GM23338 (cell line): ENCODE measurements at regions not wholly inside any gene's neighbourhood (a gene's known extent, or its start where the extent isn't known, plus 50 kb on each side); places are given as distances from the start of the nearest gene placed in this dataset.

Experiments
- ATAC-seq: fragments of 200-7000 bp; cut with Tn5 transposase; 3 replicates; pipeline ENCODE4 v1.9.1; 2020
- DNase-seq: peaks from one replicate; pipeline ENCODE4 v3.0.0-alpha.2; 2015; ENCODE audit warnings: low spot score
- H2AFZ ChIP-seq: fragments of 200-600 bp; sonication (generic); 2 replicates; pipeline ENCODE4 v1.8.0; 2016; ENCODE audit warnings: antibody characterized with exemption, mild to moderate bottlenecking, moderate library complexity
- H3F3A ChIP-seq: fragments of 200-600 bp; sonication (generic); replicated peaks from 2 replicates; pipeline ENCODE4 v1.8.0; 2017; ENCODE audit warnings: antibody characterized with exemption, mixed run types, low read depth
- H3K27ac ChIP-seq: fragments of 200-600 bp; sonication (generic); 2 replicates; pipeline ENCODE4 v1.6.1; 2016; ENCODE audit warnings: low read depth
- H3K27me3 ChIP-seq: fragments of 200-600 bp; sonication (generic); 2 replicates; pipeline ENCODE4 v1.8.0; 2016; ENCODE audit warnings: mild to moderate bottlenecking, mixed run types, moderate library complexity; ENCODE audit not compliant: insufficient read depth
- H3K36me3 ChIP-seq: fragments of 200-600 bp; sonication (generic); 2 replicates; pipeline ENCODE4 v1.8.0; 2016; ENCODE audit warnings: mild to moderate bottlenecking; ENCODE audit not compliant: insufficient read depth
- H3K4me1 ChIP-seq: fragments of 200-600 bp; sonication (generic); 2 replicates; pipeline ENCODE4 v1.8.0; 2016; ENCODE audit warnings: mild to moderate bottlenecking, moderate library complexity; ENCODE audit not compliant: insufficient read depth
- H3K4me2 ChIP-seq: fragments of 200-600 bp; sonication (generic); 2 replicates; pipeline ENCODE4 v1.7.1; 2017; ENCODE audit warnings: mixed run types
- H3K4me3 ChIP-seq: fragments of 200-600 bp; sonication (generic); 2 replicates; pipeline ENCODE4 v1.6.1; 2016; ENCODE audit warnings: mixed run types
- H3K79me2 ChIP-seq: fragments of 200-600 bp; sonication (generic); replicated peaks from 2 replicates; pipeline ENCODE4 v1.8.0; 2017; ENCODE audit warnings: mild to moderate bottlenecking; ENCODE audit not compliant: insufficient read depth
- H3K9me2 ChIP-seq: fragments of 200-600 bp; sonication (generic); 2 replicates; pipeline ENCODE4 v1.8.0; 2017; ENCODE audit not compliant: insufficient read depth
- H4K20me1 ChIP-seq: fragments of 200-600 bp; sonication (generic); replicated peaks from 2 replicates; pipeline ENCODE4 v1.8.0; 2017; ENCODE audit warnings: mild to moderate bottlenecking; ENCODE audit not compliant: insufficient read depth
- H3K27ac Mint-ChIP-seq: 2 replicates; pipeline ENCODE4 v1.8.0; 2020; ENCODE audit warnings: inconsistent platforms, mild to moderate bottlenecking, moderate library complexity, mixed read lengths
- H3K27me3 Mint-ChIP-seq: 3 replicates; pipeline ENCODE4 v1.8.0; 2022; ENCODE audit warnings: low read depth, mild to moderate bottlenecking, moderate library complexity, mixed read lengths, inconsistent platforms; ENCODE audit not compliant: insufficient read depth, poor library complexity
- H3K36me3 Mint-ChIP-seq: 3 replicates; pipeline ENCODE4 v1.8.0; 2021; ENCODE audit warnings: low read depth, mild to moderate bottlenecking, inconsistent platforms, moderate library complexity, mixed read lengths
- H3K4me1 Mint-ChIP-seq: 3 replicates; pipeline ENCODE4 v1.8.0; 2020; ENCODE audit warnings: mild to moderate bottlenecking, inconsistent platforms, mixed read lengths
- H3K4me3 Mint-ChIP-seq: 3 replicates; pipeline ENCODE4 v1.8.0; 2021; ENCODE audit warnings: moderate library complexity, mild to moderate bottlenecking, inconsistent platforms, mixed read lengths
- H3K9me3 Mint-ChIP-seq: 3 replicates; pipeline ENCODE4 v1.8.0; 2020; ENCODE audit warnings: moderate library complexity, mild to moderate bottlenecking, inconsistent platforms, mixed read lengths
- CREB1 ChIP-seq: fragments of 250-450 bp; sonication (Bioruptor Pico); IDR thresholded peaks from 2 replicates; pipeline ENCODE4 v1.5.0; 2020; ENCODE audit warnings: low read depth, mild to moderate bottlenecking, moderate library complexity
- CTCF ChIP-seq, 2 experiments: fragments of 200-600 bp in 1 of 2; sonication (generic) in 1 of 2; conservative IDR thresholded peaks; 2 replicates each; pipeline versions ENCODE4 v1.5.1 to v1.6.1; 2016 to 2017; ENCODE audit warnings: antibody characterized with exemption in 2 of 2, low read depth in 2 of 2, mild to moderate bottlenecking in 2 of 2, moderate library complexity in 1 of 2
- ETS1 ChIP-seq: IDR thresholded peaks from 2 replicates; pipeline ENCODE4 v1.6.1; 2016; ENCODE audit warnings: antibody characterized with exemption
- EZH2 ChIP-seq: fragments of 200-600 bp; sonication (generic); IDR thresholded peaks from one replicate; pipeline ENCODE4 v1.8.0; 2017; ENCODE audit warnings: antibody characterized with exemption, mild to moderate bottlenecking, low read depth; ENCODE audit not compliant: unreplicated experiment
- EZH2phosphoT487 ChIP-seq: fragments of 200-600 bp; sonication (generic); IDR thresholded peaks from one replicate; pipeline ENCODE4 v1.8.1; 2018; ENCODE audit warnings: antibody characterized with exemption; ENCODE audit not compliant: unreplicated experiment
- JUNB ChIP-seq: IDR thresholded peaks from one replicate; pipeline ENCODE4 v1.6.1; 2016; ENCODE audit warnings: antibody characterized with exemption; ENCODE audit not compliant: unreplicated experiment
- NANOG ChIP-seq: IDR thresholded peaks from 2 replicates; pipeline ENCODE4 v1.6.1; 2016; ENCODE audit warnings: antibody characterized with exemption, borderline replicate concordance
- POLR2AphosphoS5 ChIP-seq: IDR thresholded peaks from 2 replicates; pipeline ENCODE4 v1.6.1; 2016; ENCODE audit warnings: antibody characterized with exemption, low read depth
- REST ChIP-seq: IDR thresholded peaks from one replicate; pipeline ENCODE4 v1.6.1; 2018; ENCODE audit warnings: antibody characterized with exemption; ENCODE audit not compliant: unreplicated experiment
- STAT1 ChIP-seq: IDR thresholded peaks from one replicate; pipeline ENCODE4 v1.6.1; 2016; ENCODE audit warnings: antibody characterized with exemption; ENCODE audit not compliant: unreplicated experiment
- ZNF114 ChIP-seq: fragments of 250-450 bp; sonication (Bioruptor Pico); IDR thresholded peaks from 2 replicates; pipeline ENCODE4 v1.5.0; 2020; ENCODE audit warnings: mild to moderate bottlenecking, moderate library complexity
- ZNF331 ChIP-seq: fragments of 250-450 bp; sonication (Bioruptor Pico); IDR thresholded peaks from 2 replicates; pipeline ENCODE4 v1.5.0; 2020; ENCODE audit warnings: low read depth, mild to moderate bottlenecking, moderate library complexity
- ZNF462 ChIP-seq: fragments of 250-450 bp; sonication (Bioruptor Pico); IDR thresholded peaks from 2 replicates; pipeline ENCODE4 v1.5.0; 2020; ENCODE audit warnings: mild to moderate bottlenecking, moderate library complexity

- no peaks in the 10 kb centered on the region for H3K79me2 ChIP-seq
- no peak overlapping the region for H3K27ac ChIP-seq
- no peak overlapping the region for H3K27ac Mint-ChIP-seq
- no peak for TF ChIP-seq REST
- TF ChIP-seq EZH2: no peak
- no peak for TF ChIP-seq CREB1 (CRISPR knock-in tag)
- no peak for TF ChIP-seq ETS1
- no peak for TF ChIP-seq ZNF331 (CRISPR knock-in tag)
- no peak for TF ChIP-seq ZNF462
- no peak for TF ChIP-seq NANOG
- TF ChIP-seq CTCF (conservative IDR thresholded peaks at IDR 0.05; ENCODE audit: low read depth in 2 of 2): no peak
- no peak for TF ChIP-seq ZNF114
- no peak for TF ChIP-seq JUNB
- no peak for TF ChIP-seq EZH2phosphoT487
- no peak for TF ChIP-seq POLR2AphosphoS5
- no peak for TF ChIP-seq STAT1
- no peaks in the 10 kb centered on the region for H3K9me2 ChIP-seq
- no peak overlapping the region for H3K4me3 ChIP-seq
- no peaks in the 10 kb centered on the region for H3K9me3 Mint-ChIP-seq
- no peak for ATAC-seq
- H3K4me2 ChIP-seq: no peak overlapping the region
- no peaks in the 10 kb centered on the region for H3K36me3 ChIP-seq
- no peaks in the 10 kb centered on the region for H3F3A ChIP-seq
- H2AFZ ChIP-seq: no peak overlapping the region
- peaks cover 2% of the 10 kb centered on the region for H3K27me3 Mint-ChIP-seq
- H3K36me3 Mint-ChIP-seq: no peaks in the 10 kb centered on the region
- H3K4me3 Mint-ChIP-seq: no peak overlapping the region
- H3K27me3 ChIP-seq: no peaks in the 10 kb centered on the region
- DNase-seq: no peak
- H3K4me1 ChIP-seq: no peaks in the 10 kb centered on the region
- no peaks in the 10 kb centered on the region for H4K20me1 ChIP-seq
- H3K4me1 Mint-ChIP-seq: no peaks in the 10 kb centered on the region
Observed at GRCh38 chr3:75610773-75611172, 53.4 kb upstream of the FRG2C start.
